ENCODE measurements at regions not wholly inside any gene's neighbourhood (a gene's known extent, or its start where the extent isn't known, plus 50 kb on each side); places are given as distances from the start of the nearest gene placed in this dataset.

GRCh38 chr11:29309992-29310391 is 706.8 kb downstream of the KCNA4 start:
- no peak for TF ChIP-seq PATZ1 (CRISPR knock-in tag; IDR thresholded peaks at IDR 0.05; ENCODE audit: borderline replicate concordance)
- TF ChIP-seq GLIS3 (CRISPR knock-in tag; IDR thresholded peaks at IDR 0.05): no peak
- no peak for TF ChIP-seq ZFP3 (CRISPR knock-in tag; IDR thresholded peaks at IDR 0.05)
- TF ChIP-seq CREB5 (CRISPR knock-in tag; IDR thresholded peaks at IDR 0.05; ENCODE audit: low read depth): no peak
- no peak for TF ChIP-seq ARNTL (CRISPR knock-in tag; IDR thresholded peaks at IDR 0.05; ENCODE audit: borderline replicate concordance, low read depth)
- TF ChIP-seq ZFP30 (CRISPR knock-in tag; IDR thresholded peaks at IDR 0.05): no peak
- TF ChIP-seq RARB (CRISPR knock-in tag; IDR thresholded peaks at IDR 0.05): no peak
- TF ChIP-seq ZC3H10 (CRISPR knock-in tag; IDR thresholded peaks at IDR 0.05): no peak; the same call in 1 of the 2 replicates
- TF ChIP-seq TOX (CRISPR knock-in tag; IDR thresholded peaks at IDR 0.05; ENCODE audit: borderline replicate concordance): 0 out of 2 replicates have a peak, but pooled peaks have one; percentile 3
- TF ChIP-seq CSDC2 (CRISPR knock-in tag; IDR thresholded peaks at IDR 0.05): no peak
- TF ChIP-seq OSR1 (CRISPR knock-in tag; IDR thresholded peaks at IDR 0.05): no peak
- no peak for TF ChIP-seq ISL1 (CRISPR knock-in tag; IDR thresholded peaks at IDR 0.05)
- TF ChIP-seq TCF4 (CRISPR knock-in tag; IDR thresholded peaks at IDR 0.05; ENCODE audit: borderline replicate concordance): no peak
- no peak for TF ChIP-seq BACH2 (CRISPR knock-in tag; IDR thresholded peaks at IDR 0.05; ENCODE audit: borderline replicate concordance)
